ENCODE measurements at regions not wholly inside any gene's neighbourhood (a gene's known extent, or its start where the extent isn't known, plus 50 kb on each side); places are given as distances from the start of the nearest gene placed in this dataset.

DNA sequence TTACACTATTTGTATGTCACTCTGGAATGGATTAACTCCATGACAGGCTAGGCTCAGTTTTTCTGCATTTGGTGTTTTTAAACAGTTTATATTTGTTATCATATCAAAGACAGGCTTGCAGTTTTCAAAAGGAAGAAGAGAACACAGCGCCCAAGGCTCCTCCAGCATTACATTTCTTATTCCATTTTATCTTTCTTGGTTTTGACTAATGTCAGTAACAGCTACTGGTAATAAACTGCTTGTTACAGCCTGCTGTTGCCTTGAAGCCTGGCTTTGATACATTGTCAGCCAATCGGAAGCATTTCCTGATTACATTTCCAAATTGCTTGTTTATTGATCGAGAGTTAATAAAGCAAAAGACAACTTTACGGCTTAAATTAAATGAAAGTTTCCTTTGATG, 166.0 kb upstream of the MDFIC start:
- no peak for DNase-seq

DNA sequence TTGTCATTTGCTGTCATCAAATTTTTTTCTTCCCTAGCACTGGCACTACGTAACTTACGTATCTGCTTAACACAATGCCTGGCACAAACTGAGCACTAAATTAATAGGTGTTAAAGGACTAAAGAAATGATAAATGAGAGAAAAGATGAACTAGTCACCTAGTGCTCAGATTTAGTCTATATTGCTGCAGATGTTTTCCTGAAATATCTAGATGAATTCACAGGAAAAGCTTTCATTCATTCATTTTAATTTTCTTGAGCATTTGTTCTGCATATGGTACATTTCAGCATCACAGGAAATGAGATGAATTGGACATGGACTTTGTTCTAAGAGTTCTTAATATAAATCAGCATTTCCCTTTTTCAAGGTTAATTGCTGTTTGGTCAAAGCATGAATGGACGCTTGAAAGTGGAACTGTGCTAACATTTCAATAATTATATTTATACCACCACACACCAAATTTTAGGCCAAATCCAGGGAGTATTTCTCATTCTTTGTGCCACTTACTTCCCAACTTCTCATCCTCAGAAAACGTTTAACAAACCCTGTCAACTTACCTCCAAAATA, 163.2 kb upstream of the MDFIC start:
- DNase-seq, result no peak

- DNase-seq, result no peak
Measured at GRCh38 chr7:114759347-114760062, 162.4 kb upstream of the MDFIC start.

DNA sequence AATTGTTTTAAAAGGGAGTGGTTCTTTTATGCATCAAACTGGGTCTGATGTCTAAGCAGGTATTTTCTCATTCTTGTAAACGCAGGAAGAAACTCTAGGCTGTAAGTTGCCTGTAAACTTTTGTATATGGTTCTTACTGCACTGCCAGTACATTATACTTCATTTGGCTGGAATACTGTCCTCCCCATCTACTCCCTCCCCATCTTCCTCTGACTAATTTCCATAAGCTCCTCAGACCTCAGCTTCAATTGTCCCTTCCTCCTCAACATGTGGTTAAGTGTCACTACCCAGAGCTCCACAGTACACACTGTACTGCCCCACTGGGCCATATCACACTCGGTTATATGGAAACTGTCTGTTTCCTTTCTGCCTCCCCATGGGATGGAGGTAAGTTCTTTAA, 161.4 kb upstream of the MDFIC start:
- no peak for DNase-seq

DNA sequence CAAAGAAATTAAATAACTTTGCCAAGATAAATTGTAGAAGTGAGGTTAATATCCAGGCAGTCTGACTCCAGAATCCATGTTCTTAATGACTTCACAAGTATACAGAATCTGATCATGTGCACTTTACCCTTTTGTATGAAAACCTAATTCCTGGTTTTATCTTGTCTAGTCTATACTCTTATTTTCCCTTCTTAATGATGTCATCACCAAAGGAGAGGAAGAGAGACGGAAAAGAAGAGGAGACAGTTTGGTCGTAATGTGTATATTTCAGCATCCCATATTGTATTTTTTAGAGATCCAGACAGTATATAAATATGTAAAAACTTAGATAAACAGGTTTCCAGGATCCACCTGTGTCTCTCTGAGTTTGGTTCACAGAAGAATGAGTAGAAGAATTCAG, 159.9 kb upstream of the MDFIC start:
- DNase-seq, result no peak

GRCh38 chr7:114765331-114766040, 156.4 kb upstream of the MDFIC start:
- no peak for DNase-seq

GRCh38 chr7:114766041-114766356, 155.9 kb upstream of the MDFIC start:
- DNase-seq, result no peak

DNA sequence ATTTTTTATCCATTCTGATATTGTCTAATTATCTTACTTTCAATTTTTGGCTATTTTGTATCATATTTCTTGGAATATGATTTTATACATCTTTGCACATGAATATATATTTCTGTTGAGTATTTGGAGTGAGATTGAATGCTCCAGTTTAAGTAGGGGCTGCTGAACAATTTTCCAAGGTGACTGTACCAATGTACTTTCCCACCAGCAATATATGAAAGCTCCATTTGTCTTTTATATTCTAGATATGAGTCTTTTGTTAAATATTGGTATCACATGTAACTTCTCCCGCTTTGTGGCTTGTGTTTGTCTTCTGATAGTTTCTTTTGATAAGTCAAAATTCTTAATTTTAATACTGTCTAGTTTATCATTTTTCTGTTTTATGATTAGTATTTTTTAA, 144.6 kb upstream of the MDFIC start:
- DNase-seq, result no peak

DNA sequence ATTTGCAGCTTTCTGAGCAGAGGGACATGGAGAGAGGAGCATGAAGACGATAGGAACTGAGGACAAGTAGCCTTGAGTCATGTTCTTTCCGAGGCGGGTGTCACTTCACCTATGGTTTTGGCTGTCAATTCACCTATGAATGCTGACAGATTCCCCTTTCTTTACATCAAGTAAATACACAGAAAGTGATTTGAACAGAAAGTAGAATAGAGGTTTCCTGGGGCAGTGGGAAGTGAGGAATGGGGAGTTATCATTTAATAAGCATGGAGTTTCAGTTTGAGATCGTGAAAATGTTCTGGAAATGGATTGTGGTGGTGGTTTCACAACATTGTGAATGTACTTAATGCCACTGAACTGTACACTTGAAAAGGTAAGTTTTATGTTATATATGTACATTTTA, 138.4 kb upstream of the MDFIC start:
- no peak for DNase-seq

GRCh38 chr7:114784177-114784576, 137.7 kb upstream of the MDFIC start:
- no peak for DNase-seq

GRCh38 chr7:114784746-114785145, 137.1 kb upstream of the MDFIC start:
- no peak for DNase-seq

GRCh38 chr7:114785496-114785895, 136.4 kb upstream of the MDFIC start:
- DNase-seq, result no peak

- DNase-seq, result no peak
Measured at GRCh38 chr7:114786455-114786854, 135.4 kb upstream of the MDFIC start.

- no peak for DNase-seq
Measured at GRCh38 chr7:114787556-114787955, 134.3 kb upstream of the MDFIC start.

DNA sequence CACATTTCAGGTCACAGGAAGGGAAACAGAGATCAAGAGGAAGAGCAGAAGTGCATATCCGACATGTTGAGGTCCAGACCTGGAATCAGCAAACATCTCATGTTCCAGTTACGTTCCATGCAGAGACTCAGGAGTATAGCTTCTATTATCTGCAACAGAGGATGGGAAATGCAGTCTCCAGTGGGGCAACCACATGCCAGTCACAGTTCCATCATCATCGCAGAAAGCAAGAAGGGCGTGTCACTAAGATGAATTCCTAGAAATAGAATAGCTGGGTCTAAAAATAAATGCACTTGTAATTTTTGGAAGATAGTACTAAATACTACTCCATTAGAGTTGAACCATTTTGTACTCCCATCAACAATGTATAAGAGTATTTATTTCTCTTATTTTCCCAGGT, 133.2 kb upstream of the MDFIC start:
- no peak for DNase-seq

GRCh38 chr7:114789161-114789560, 132.7 kb upstream of the MDFIC start:
- DNase-seq, result peak; percentile 61

- peak; percentile 88 for DNase-seq
Measured at GRCh38 chr7:114789871-114790311, 132.0 kb upstream of the MDFIC start.

GRCh38 chr7:114790521-114790920, 131.4 kb upstream of the MDFIC start:
- DNase-seq, result peak; percentile 22

- DNase-seq, result no peak
Measured at GRCh38 chr7:114791771-114792170, 130.1 kb upstream of the MDFIC start.

GRCh38 chr7:114793155-114793845, 128.6 kb upstream of the MDFIC start:
- no peak for DNase-seq

GRCh38 chr7:114795475-114795874, 126.4 kb upstream of the MDFIC start:
- no peak for DNase-seq

DNA sequence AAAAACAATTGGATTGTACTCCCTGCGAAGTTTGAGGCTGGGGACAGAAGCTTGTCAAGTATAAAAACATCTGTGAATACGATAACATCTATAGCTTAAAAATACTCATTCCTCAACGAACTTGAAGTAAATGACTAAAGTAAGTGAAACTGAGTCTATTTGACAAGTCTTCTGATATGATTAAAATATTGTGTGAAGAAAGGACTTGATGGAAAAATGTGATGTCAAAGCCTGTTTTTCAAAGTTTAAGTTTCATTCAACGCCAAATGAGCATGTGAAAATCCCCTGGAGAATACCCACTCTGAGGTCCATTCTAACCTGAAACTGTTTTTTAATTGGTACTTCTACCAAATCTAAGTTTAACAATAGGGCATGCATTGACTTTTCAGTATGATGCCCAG, 122.3 kb upstream of the MDFIC start:
- DNase-seq, result no peak

GRCh38 chr7:114802632-114803031, 119.3 kb upstream of the MDFIC start:
- no peak for DNase-seq

Data from fibroblast of skin of scalp (primary cell).